ENCODE measurements at regions not wholly inside any gene's neighbourhood (a gene's known extent, or its start where the extent isn't known, plus 50 kb on each side); places are given as distances from the start of the nearest gene placed in this dataset.

DNA sequence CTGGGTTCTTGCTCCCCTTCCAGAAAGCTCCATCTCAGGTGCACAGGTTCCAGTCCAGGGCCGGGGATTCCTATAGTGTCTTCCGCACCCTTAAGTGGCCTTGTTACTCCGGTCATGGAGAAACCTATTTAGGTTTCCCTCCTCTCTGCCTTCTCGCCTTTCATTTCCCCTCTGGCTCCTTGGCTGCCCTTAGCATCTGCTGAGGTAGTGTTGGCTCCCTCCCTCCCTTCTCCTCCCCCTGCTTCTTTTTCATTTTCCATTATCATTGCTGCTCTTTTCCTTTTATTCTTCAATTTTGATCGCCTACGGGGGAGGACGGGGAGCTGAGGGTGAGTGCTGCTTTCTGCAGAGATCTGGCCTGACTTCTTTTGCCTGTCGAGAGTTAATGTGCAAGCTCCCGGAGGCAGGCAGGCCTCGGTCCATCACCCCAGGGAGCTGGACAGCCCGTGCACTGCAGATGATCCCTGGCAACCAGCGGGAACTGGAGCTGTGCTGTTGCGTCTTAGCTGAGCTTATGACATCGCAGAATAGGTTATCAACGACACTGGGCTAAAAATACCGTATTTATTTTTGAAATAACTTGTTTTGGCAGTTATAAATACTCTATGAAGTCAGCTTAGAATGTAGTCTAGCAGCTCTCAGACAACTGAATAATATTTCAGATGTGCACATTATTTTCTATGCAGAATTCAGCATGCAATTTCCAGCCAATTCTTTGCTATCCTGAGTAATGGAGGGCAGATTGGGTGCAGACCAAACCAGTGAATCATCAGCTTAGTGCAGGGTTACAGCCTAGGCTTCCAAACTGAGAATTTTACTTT is 141.9 kb downstream of the SLC4A3 start:
- peak; percentile 87 for DNase-seq (ENCODE audit: low spot score)

DNA sequence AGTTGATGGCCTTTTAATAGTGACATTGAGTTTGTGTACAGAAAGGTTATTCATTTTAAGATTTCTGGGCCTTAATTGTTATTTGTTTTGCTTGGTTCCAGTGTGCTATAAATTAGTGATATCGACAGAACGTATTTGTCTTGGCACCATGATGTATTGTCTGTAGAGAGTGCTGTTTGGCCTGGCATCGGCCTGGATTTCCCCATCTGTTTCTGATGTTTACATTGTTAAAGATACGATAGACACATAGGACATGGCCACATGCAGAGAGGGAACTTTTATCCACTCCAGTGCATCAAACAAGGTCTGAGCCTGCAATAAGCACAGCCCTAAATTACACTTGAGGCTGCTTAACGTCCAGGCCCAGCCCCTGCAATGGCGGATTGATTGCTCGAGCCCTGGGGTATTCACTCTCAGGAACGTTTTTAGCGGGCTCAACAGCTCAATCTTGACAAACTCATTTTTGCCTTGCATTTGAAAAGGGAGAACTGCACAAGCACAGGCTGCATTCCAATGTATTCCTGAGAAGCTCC is 144.7 kb downstream of the SLC4A3 start:
- no peak for DNase-seq (ENCODE audit: low spot score)

DNA sequence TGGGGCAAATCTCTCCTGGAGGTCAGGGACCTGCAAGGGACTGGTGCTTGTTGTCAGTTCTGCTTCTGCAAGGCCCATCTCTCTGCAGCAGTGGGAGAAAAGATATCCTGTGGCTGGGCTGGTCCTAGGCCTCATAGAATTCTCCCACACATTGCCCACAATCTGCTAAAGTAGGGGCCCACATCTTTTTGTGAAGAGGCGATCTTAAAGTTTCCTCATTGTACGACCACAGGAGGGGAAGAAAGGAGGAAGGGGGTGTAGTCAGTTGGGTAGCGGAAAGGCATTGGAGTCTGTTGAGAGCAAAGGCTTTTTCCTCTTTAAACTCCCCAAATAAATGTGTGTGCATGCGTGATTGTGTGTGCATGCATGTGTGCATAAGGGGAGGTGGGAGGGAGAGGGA is 145.3 kb downstream of the SLC4A3 start:
- no peak for DNase-seq (ENCODE audit: low spot score)

DNA sequence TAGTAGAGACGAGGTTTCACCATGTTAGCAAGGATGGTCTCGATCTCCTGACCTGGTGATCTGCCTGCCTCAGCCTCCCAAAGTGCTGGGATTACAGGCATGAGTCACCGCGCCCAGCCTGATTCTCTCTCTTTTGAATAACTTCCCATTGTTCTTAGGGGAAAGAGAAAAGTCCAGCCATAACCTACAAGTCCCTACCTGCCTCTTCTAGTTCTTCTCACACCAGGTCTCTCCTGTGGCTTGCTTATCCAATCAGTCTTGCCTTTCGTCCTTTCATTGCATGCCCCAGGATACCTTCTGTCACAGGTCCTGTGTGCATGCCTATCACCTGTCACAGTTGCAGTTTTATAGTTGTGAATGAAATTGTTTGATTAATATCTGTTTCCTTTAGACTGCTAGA is 148.1 kb downstream of the SLC4A3 start:
- no peak for DNase-seq (ENCODE audit: low spot score)

DNA sequence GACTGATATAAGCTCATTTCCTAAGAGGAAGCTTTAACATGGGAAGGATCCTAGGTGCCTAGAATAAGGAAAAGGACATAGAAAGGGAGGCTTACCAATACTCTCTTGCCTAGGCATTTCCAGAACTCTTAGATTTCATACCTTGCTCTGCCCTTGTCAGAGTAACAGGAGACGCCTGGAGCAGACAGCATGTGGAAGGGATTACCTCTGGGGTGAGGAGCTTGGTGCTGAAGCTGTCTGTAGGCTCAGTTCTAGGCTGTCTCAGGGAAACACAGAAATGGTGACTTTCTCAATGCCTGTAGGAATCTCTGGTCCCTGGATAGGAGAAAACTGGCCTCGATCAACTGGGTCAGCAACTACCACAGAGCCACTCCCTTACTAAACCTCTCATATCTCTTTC is 150.0 kb downstream of the SLC4A3 start:
- peak; percentile 30 for DNase-seq (ENCODE audit: low spot score)

DNA sequence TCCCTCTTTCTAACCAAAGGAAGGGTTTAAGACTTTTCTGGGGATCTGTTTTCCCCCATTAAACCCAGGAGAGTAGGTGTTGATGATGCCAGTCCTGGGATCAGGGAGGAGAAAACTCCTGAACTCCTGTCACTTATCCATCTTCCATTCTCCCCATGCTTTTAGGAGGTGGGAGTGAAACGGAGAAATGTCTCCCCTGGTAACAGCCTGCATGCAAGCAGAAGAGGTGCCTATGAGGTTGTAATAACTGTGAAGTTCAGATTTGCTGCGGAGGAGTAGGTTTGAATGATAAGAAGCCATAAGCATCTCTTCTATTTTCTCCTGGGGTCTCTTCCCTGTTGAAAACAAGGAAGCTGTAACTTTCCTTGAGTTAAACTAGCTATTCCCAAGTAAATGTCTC is 150.8 kb downstream of the SLC4A3 start:
- DNase-seq (ENCODE audit: low spot score): no peak

DNA sequence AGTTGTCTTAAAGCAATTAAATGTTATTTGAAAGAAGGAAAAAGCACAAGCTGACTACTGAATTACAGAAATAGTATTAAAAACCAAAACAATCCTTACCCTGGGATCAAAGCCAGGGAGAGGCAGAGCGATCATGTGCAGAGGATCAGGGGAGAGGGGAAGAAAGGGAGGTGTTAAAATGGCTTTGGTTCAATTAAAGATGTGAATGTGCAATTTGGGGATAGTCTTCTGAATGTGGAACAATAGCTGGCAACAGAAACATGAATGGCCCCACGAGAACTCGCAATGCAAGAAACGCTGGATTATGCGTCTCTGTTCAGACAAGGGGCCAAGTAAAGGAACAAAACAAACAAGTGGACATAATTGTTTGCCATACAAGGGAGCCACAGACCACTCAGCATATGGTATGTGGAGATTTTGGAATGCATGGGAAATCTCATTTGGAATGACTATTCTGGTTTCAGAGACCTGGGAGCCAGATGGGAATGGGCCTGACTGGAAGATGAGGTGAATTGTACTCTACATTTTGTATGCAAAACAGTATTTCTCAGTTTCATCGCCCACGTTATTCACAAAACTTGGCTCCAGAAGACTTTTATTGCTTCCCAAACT is 155.4 kb downstream of the SLC4A3 start:
- DNase-seq (ENCODE audit: low spot score): no peak

DNA sequence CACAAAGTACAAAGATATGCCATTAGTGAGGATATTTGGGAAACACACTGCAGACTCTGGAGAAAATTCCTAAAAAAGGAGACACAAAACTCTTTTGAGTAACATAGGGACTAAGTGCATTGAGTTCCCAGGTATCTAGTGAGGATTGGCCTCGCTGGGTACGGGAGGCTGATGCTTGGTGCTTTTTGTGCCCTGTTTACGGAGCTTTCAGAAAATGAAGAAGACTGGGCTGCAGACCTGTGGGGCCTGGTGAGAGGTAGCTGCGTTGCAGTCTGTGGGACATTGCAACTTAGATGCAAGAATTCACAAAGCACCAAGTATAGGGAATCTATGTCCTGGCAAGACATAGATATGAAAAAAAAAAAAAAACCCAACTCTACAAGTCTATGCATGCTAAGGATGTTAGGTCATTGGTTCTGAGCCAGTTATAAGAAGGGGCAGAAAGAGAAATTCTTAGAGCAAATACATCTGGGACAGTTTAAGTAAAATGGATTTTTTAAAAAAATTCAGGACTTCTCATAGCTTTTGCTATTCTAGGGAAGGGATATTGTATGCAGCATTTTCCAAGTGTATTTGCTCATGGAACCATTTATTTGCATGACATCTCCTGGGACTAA is 156.0 kb downstream of the SLC4A3 start:
- peak; percentile 69 for DNase-seq (ENCODE audit: low spot score)

DNA sequence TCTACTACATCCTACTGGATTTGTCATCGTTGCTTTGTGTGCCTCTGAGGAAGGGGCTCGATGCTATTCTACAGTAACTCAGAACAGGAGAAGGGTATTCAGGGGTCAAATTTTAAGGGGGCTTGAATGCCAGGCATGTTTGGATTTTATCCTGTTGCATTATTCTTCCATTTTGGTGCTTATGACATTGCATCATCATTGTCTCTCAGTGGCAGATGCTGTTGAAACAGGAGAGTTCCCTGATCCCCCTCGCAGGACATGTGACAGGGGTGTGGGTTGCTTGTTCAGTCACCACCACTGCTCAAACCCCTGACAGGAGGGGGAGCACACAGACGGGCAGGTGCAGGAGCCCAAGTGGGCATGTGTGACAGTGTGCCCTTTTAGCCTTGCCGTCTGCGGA is 156.7 kb downstream of the SLC4A3 start:
- DNase-seq (ENCODE audit: low spot score): no peak

DNA sequence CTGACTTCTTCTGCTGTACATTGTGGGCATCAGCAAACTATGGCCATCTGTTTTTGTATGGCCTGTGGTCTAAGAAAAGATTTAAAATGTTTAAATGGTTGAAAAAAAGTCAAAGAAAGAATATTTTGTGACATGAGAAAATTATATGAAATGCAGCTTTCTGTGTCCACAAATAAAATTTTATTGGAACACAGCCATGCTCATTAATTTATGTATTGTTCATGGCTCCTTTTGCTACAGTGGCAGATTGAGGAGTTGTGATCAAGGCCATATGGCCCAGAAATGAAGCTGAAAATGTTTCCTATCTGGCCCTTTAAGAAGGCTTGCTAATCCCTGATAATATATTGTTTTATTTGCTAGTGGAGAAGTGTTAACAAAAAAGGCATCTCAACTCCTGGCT is 162.0 kb downstream of the SLC4A3 start:
- no peak for DNase-seq (ENCODE audit: low spot score)

DNA sequence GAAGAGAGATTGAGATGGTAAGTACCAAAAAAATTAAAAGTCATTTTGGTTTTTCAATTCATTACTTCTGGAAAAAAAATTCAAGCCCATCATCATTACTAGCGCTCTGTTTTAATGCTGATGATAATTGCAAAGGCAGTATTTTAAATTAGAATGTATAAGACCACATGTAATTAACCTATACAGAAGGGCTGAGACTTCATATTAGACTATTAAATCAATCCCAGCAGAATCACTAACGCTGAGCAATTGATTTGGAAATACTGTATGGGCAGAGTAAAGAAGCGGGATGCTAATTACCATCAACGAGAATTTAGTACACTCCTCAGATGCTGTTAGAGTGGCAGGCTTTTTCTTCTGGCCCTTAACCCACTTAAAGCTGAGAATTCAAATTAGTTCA is 165.0 kb downstream of the SLC4A3 start:
- DNase-seq (ENCODE audit: low spot score): no peak

DNA sequence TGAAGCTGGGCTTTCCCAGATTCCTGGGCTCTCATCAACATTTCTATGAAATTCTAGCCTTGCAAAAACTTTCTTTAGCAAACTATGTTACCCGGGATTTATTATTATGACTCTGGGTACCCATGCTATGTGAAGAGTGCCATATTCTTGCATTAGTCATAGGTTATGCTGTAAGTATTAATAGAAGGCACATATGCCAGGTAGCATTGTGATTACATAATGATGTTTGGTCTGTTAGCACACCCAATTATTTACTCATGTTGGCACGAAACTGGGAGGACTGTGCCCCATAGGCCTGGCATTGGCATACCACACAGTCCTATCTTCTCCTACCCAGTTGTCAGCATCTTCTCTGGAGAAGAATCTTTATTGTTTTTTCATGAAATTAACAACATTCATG is 171.0 kb downstream of the SLC4A3 start:
- no peak for DNase-seq (ENCODE audit: low spot score)

DNA sequence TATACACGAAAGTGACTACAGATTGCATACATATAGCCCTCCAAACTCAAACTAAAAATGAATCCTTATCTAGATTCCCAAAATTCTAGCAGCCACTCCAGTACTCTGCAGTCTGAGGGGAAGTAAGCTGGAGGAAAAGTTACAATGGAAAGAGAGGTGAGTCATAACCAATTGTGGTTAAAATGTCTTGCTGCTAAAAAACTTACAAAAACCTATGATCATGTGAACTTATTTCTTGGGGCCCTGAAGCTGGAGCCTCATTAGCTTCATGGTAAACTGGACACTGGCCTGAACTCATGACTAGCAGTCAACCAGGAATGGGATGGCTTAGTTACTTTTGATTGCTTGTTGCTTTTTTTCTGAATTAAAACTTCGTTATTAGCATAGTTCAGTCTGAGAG is 175.9 kb downstream of the SLC4A3 start:
- DNase-seq (ENCODE audit: low spot score): no peak

DNA sequence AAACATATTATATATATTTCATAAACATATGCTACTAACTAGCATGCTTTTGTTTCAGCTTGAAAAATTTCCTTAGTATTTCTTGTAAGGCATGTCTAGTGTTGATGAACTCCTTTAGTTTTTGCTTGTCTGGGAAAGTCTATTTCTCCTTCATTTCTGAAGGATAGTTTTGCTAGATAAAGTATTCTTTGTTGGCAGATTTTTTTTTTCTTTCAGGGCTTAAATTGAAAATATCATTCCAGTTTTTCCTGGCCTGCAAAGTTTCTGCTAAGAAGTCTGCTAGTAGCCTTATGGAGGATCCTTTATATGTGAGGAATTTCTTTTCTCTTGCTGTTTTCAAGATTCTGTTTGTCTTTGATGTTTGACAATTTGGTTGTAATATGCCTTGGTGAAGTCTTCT is 183.5 kb downstream of the SLC4A3 start:
- no peak for DNase-seq (ENCODE audit: low spot score)

DNA sequence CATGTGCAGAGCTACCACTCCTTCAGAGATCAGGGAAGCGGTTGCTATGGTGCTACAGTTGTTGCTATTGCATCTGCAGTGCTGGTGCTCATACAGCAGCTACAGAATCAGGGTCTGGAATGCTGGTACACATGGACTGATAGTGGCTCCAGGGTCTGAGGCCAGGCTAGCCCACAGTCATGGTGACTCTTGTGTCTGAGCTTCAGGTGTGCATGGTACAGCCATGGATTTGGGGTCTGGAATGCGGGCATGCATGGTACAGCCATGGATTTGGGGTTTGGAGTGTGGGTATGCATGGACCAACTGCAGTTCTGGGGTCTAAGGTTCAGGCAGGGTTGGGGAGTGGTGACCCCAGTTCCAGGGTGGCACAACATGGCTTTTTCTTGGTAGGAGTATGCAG is 185.2 kb downstream of the SLC4A3 start:
- DNase-seq (ENCODE audit: low spot score): no peak

DNA sequence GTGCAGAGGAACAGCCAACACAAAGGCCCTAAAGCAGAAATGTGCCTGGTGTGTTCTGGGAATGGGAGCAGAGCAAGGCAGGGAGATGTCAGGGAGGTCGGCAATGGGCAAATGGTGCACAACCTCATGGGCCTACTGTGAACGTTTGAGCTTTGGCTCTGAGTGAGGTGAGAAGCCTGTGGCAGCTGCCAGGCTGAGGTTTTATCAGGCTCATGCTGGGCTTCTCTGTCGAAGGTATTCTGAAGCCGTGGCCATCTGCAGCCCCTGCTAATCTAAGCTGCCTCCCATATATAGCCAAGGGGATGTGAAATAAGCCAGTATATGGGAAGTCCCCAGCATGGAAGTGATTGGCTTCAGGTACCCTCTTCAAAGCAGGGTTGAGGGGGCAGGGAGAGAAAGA is 193.3 kb downstream of the SLC4A3 start:
- DNase-seq (ENCODE audit: low spot score): no peak

DNA sequence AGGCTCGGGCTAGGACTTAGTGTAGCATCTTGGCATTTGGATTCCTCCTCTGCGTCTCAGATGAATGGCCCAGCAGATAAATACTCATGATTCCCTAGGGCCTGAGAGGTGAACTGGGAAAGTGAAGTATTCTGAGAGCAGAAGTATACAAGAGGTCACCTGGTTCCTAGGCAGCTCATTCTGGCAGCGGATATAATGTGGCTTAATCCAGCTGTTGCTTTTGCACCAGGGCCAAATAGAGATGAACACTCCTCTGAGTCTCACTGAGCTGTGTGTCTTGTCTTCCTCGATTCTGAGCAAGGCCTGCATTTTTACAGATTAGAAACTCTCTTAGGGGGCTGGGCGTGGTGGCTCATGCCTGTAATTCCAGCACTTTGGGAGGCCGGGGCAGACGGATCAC is 196.1 kb downstream of the SLC4A3 start:
- DNase-seq (ENCODE audit: low spot score): no peak

DNA sequence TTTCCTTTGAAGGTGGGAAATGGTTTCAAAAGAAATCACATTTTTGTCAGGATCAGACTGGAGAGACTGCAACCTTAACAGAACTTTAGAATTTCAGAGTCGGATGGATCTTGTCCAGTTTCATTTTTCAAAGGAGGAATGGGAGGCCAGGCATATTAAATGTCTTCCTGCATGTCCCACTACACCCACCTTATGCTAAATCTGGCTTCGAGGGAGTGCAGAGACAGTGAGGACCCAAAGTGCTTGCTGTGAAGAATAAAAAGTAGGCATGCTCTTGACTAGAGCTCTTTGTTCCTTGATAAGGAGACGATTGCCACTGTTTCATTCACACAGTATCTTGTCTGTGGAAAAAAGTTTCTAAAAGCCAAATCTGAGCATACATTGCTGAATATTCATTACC is 197.6 kb downstream of the SLC4A3 start:
- DNase-seq (ENCODE audit: low spot score): no peak

DNA sequence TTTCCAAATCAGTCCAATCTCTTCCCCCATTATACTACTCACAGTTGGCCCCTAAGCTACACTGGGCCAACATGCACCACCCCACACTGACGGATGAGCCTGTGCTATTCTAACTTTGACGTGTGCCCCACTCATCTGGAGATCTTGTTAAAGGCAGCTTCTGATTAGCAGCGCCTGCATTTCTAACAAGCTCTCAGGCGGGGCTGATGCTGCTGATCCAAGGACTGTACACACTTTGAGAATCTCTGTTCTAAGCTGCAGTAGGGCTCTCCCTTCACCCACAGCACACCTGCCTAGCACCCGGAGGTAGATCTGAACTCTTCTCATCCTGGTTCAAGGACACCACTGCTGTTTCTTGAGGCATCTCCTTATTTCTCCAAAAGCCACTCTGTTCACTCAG is 200.7 kb downstream of the SLC4A3 start:
- no peak for DNase-seq (ENCODE audit: low spot score)

DNA sequence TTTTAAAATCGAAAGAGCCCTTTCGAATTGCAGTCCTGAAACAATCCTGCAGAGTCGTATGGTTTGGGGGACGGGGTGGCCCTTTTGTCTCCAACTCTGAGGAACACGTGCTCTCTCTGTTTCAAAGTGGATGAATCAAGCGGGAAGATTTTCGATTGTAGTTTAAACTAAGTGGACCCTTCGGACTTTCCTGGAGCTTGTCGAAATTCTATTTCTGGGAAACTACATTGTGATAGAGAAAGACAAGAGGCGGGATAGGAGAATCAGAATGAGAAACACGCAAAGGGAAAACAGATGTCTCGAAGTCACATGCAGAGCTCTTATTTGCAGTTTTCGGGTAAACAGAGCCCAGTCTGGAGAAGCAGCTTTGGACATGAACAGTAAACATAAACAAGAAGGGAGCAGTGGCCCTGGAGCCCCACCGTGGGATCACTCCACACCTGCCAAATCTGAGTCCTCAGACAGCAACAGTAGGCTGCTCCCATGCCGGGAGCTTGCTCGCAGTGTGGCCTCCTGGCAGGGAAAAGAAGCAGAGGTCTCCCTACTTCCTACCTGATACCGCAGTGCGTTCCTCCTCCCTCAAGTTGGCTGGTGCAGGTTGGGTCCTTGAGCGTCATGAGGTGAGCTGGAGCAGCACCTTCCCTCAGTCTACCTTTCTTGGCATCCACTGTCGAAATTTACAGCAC is 202.4 kb downstream of the SLC4A3 start:
- DNase-seq (ENCODE audit: low spot score): no peak

DNA sequence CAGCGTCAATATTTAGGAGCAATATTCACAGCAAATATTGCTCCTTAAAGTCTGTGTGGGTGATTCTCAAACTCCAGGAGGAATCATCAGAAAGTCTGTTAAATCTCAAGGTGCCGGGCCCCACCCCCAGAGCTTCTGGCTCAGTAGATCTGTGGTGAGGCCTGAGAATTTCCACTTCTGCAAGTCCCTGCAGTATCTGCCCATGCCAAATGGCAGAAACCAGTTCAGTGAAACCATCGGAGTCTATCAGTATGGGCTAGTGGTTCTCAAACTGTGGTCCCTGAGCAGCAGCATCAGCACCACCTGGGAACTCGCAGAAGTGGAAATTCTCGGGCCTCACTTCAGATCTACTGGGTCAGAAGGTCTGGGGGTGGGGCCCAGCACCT is 202.9 kb downstream of the SLC4A3 start:
- DNase-seq (ENCODE audit: low spot score): no peak

DNA sequence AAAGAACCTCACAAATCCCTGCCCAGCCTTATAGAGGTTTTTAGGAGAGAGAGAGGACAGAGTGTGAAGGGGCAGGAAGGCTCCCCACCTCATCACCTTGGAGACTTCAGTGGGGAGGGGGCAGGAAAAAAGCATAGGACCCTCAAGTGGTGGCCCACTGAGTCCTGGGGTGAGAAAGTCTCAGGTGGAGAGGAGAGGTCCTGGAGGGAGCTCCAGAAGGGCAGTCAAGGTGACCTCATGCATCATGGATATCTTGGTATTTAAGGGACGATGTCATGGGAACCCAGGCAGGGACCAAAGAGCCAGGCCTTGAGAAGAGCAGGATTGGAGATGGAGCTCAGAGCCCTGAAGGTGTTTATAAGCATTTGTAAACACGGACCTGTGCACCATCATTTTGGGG is 204.5 kb downstream of the SLC4A3 start:
- no peak for DNase-seq (ENCODE audit: low spot score)
